Stimulated activated CD4-positive, alpha-beta T cell treated with anti-CD3 and anti-CD28 coated beads, Interleukin-4, amount 100 ng/mL, for 4 hours (primary cell): ENCODE measurements at regions not wholly inside any gene's neighbourhood (a gene's known extent, or its start where the extent isn't known, plus 50 kb on each side); places are given as distances from the start of the nearest gene placed in this dataset.
"Not testable (repeated sequence)": the region's sequence is repeated elsewhere in the genome, so short reads cannot be mapped to it uniquely, and the experiment has no call there.

Source experiments
- DNase-seq, 2 experiments: peaks; one replicate each; pipeline ENCODE4 v3.0.0-alpha.2; 2020

GRCh38 chr10:44569193-44570091, 184.5 kb upstream of the CXCL12 start:
- DNase-seq, result no peak

- DNase-seq, result no peak
Measured at GRCh38 chr10:44571701-44572100, 186.8 kb upstream of the CXCL12 start.

- no peak for DNase-seq
Measured at GRCh38 chr10:44572146-44572545, 187.2 kb upstream of the CXCL12 start.

GRCh38 chr10:44573821-44574220, 188.9 kb upstream of the CXCL12 start:
- DNase-seq, result no peak

DNA sequence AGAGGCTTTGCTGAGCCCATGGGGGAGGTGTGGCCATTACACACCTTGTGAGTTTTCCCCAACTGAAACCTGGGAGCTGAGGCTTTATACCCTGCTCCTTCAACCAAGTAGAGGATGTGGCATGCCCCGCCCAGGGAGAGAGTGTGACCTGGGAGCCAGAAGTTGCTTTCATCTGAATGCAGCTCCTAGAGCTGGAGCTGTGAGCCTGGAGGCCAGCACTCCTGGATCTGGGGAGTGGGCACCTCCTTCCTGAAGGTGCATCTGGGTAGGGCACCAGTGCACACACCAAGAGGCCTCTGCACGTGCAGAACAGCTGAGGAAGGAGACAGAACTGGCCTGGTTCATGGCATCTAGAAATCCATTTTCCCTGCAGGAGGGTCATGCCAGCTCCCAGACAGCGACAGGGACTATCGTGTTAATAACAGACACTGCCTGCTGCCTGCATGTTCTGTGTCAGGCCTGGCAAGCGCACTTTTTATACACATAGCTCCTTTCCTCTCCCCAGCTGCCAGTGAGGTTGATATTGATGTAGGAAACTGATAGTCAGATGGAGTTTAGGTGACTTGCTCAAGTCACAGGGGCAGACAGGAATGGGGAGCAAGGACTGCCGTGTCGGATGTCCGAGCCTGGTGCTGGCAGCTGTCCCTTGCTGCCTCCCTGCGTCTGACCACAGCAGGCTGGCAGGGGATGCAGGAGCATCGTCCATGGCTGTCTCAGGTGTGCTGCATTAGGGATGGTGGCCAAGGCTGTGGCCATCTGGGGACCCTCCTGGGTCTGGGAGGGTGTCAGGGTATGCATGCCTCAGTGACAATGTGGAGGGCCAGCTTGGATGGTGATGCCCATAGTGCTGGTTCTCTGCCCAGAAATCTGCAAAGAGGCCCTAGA, 189.9 kb upstream of the CXCL12 start:
- no peak for DNase-seq

DNA sequence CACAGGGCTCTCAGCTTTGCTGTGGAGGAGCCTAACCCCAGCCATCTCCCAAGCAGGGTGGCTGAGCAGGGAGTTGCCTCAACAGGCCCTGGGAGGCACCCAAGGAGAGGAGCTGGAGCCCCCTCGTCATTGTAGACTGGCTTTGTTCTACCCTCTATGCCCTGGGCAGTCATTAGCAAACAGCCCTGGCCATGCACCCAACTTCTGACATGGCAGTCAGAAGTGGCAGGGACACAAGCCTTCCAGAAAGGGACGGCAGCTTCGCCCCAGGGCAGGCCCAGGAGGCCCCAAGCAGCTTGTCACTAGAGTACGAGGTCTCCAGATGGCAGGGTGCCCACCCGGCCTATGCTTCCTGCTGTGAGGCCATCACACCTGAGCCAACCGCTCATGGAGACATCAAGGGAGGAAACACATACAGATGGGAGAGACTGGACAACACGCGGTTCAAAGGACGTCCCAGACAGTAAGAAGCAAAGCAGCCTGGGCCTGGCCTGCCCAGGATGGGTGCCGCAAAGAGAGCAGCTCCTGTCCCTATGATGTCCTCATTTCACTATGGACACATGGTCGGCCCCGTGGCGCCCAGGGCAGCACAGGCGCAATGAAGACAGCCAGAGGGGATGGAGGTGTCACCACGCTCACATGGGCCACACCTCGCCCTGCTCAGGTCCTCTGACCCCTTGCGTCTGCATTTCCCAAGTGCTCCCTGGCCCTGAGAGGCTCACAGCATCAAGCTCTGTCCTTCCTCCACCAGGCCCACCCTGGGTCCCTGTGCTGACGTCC, 190.9 kb upstream of the CXCL12 start:
- no peak for DNase-seq

DNA sequence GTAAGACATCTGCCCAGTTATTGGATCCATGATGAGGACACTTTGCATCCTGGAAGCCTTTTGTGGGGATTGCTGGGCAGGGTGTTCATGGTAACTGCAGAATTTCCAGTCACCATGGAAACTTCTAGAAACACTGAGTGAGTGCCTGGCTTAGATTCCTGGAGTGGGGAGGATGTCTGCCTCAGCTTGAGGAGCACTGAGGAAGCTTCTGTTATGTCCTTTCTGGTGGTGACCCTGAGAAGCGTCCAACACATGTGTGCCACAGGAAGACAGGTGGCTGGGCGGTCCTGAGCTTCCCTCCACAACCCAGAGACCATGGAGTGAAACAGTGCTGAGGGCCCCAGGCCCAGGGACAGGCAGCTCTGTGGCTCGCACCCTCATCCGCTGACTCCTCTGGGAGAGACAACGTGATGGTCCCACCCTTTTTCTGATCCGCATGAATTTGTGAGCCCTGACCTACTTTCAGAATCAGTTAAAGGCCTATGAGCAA, 191.8 kb upstream of the CXCL12 start:
- DNase-seq, result no peak

GRCh38 chr10:44577533-44577932, 192.6 kb upstream of the CXCL12 start:
- DNase-seq, result no peak

- DNase-seq, result no peak
Measured at GRCh38 chr10:44578271-44578670, 193.4 kb upstream of the CXCL12 start.

DNA sequence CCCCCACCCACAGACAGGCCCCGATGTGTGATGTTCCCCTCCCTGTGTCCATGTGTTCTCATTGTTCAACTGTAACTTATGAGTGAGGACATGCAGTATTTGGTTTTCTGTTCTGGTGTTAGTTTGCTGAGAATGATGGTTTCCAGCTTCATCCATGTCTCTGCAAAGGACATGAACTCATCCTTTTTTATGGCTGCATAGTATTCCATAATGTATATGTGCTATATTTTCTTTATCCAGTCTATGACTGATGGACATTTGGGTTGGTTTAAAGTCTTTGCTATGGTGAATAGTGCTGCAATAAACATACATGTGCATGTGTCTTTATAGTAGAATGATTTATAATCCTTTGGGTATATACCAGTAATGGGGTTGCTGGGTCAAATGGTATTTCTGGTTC, 194.1 kb upstream of the CXCL12 start:
- not testable (repeated sequence) for DNase-seq

GRCh38 chr10:44581996-44582395, 197.1 kb upstream of the CXCL12 start:
- DNase-seq, result no peak

- DNase-seq, result no peak
Measured at GRCh38 chr10:44587488-44588318, 202.8 kb upstream of the CXCL12 start.

DNA sequence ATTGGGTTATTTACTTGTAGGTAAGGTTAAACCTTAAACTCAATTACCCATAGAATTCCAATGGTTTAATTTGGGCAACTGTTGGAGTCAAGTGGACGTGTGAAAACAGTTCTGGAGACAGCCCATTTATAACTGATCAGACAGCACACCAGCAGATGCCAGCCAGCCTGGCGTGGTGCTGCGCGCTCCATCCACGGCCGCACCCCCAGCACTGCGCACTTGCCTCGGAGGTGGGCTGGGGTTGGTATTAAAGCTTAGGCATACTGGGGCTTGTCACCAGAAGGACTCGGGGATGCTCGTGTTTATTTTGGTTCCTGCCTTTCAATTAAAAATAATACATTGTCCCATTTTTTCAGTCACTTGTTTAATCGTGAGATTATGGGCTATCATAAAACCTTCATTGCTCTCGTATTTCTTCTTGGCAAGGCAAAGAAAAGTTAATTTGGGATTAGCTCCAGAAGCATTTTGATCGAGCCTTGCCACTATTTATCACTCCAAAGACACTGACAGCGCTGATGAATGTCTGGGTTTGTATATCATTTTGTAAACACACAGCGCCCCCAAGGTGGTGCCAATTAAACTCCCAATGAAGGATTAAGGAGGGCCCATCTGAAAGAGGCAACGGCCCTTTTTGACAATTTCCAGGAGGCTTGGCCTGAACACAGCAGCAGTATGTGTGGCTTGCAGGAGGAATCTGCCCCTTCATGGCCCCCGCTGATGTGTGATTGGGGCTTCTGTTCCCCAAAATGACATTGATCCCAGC, 204.5 kb upstream of the CXCL12 start:
- DNase-seq, result no peak

DNA sequence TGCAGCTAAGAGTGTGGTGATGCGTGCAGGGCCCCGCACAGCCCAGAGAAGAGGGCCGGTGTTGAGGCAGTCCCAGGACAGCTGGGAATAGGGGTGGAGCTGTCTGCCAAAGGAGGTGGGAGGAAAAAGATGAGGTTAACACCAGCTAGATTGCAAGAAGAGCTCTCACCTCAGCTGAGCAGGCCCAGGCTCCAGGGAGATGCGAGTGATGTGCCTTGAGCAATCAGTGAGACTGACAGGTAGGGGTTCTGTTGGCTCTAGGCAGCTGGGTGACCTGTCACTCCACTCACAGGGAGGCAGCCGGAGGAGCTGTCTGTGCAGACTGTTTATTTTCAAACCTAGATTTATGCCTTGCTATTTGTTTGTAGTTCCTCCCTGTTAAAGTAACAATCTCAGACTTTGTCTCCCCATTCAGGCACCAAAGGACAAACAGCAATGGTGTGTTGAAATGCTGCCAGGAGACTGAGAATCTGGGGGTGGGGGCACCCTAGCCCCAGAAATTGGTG, 205.1 kb upstream of the CXCL12 start:
- DNase-seq, result no peak

- DNase-seq, result no peak
Measured at GRCh38 chr10:44591911-44592310, 207.0 kb upstream of the CXCL12 start.

GRCh38 chr10:44593952-44594351, 209.1 kb upstream of the CXCL12 start:
- DNase-seq, result no peak

DNA sequence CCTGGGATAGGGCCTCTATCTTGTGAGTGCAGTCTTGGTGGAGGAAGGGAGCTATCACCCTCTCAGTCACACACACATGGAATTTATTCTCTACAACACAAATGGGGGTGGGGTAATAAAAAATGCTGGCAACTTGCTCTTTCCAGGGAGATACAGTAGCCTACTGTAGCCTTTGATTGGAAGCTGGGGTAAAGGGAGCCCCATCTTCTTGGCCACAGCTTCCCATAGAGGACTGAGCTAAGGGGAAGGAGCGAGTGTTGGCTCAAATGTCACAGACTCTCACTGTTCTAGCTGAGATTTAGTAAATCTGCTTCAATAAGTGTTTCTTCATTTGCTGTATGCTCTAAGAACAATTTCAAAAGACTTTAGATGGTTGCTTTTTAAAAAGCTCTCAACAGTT, 222.2 kb upstream of the CXCL12 start:
- no peak for DNase-seq

DNA sequence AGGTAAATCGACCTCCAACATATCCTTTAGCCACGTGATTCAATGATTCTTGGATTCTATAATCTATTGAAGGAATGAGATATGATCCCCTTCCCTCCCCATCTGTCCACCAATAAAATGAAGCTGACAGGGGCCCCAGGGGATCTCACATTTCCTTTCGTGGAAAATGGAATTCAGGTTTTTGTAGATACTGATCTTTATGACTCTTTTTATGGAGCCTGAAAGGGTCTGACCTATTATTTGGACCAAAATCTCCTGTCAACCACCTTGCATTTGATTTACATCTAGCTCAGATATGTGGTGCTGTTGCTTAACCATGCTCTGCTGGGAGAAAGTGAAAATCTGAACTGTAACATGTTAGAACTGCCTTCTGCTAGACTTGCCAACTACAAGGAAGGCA, 234.0 kb upstream of the CXCL12 start:
- no peak for DNase-seq

GRCh38 chr10:44619521-44619920, 234.6 kb upstream of the CXCL12 start:
- DNase-seq, result no peak

GRCh38 chr10:44619975-44620374, 235.1 kb upstream of the CXCL12 start:
- DNase-seq, result no peak
